ENCODE measurements at regions not wholly inside any gene's neighbourhood (a gene's known extent, or its start where the extent isn't known, plus 50 kb on each side); places are given as distances from the start of the nearest gene placed in this dataset.

DNA sequence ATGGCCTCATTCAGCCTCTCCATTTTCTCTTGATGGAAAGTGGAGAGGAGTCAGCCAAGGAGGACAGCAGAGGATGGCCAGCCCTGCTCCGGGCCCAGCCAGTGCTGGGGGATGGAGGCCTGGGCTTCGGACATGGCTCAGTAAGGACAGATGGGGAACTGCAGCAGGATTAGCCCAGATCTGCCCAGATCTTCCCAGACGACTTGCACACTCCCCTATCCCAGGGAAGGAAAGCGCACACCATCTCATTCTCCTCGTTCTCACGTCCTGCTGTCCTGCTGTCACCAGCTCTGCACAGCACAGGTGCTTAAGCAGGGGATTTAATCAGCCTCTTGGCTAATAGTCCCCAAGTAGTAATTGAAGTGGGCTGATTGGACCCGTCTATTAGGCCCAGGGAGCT lies 100.2 kb upstream of the SDK2 start:
- TF ChIP-seq POLR2AphosphoS5 (IDR thresholded peaks at IDR 0.05; ENCODE audit: borderline replicate concordance, low read depth, low read length) (no peak), EZH2 (IDR thresholded peaks at IDR 0.05) (no peak)

Data from SK-N-MC (cell line).